NCI-H1092 (cell line): ENCODE measurements at regions not wholly inside any gene's neighbourhood (a gene's known extent, or its start where the extent isn't known, plus 50 kb on each side); places are given as distances from the start of the nearest gene placed in this dataset.

ENCODE experiments used
- DNase-seq: peaks from one replicate; lab custom pipeline; 2025; lab: John Stamatoyannopoulos, UW

DNA sequence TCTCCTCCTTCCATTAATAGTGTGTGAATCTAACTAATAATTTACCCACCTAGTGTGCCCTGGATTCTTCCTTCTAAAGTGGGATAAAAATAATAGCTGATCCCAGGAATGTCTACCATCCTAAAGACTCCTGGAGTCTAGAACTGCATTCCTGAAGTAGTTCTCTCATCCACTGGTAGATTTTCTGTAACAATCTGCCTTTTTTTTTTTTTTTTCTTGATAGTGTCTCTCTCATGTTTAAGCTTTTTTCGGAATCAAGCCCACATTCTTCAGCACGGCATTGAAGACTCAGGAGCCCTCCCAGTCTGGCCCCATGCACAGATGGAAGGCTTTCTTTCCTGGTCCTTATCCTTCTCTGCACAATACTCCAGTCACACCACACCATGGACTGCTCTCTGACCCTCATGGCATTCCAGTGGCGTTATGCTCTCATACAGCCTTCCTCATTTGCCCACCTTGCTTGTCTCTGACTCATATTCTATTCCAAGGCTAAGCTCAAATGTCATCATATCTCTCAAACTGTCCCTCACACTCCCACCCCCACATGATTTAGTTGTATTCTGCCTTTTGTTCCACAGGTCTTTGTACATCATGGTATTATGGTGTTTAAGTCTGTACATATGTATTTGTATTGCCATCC, 68.7 kb upstream of the FRY start:
- DNase-seq, result no peak

DNA sequence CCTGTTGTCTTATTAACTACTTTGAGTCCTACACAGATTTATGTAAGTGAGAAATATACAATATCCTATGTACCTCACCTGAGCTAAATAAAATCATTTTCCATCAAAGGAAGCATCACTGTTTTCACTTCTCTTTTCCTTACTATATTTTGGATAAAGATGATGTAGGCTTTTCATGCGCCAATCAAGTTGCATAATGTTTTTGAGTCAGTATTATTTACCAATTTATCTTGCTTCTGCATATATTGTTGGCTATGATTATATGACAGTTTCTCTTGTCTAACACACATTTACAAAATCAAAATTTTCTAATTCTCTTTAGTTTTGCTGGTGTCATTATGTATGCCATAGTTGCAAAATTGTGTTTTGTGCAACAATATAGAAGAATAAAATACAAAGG, 67.9 kb upstream of the FRY start:
- DNase-seq, result no peak

DNA sequence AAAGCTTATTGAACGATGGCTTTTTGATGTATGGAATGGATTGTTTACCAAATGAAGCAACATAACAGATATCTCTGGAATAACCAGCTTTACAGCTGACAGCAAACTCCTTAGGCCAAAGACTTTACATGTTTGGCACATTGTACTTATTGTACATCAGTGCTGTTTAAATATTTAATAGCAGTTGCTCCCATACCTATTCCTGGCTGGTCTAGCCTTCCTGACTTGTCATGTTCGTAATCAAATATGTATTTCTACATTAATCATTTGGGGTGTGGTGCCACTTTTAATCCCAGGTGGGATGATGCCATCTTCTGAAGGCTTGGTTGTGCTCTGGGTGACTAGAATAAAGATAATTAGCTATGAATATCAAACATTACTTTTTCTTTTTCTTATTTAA, 67.4 kb upstream of the FRY start:
- DNase-seq, result no peak

DNA sequence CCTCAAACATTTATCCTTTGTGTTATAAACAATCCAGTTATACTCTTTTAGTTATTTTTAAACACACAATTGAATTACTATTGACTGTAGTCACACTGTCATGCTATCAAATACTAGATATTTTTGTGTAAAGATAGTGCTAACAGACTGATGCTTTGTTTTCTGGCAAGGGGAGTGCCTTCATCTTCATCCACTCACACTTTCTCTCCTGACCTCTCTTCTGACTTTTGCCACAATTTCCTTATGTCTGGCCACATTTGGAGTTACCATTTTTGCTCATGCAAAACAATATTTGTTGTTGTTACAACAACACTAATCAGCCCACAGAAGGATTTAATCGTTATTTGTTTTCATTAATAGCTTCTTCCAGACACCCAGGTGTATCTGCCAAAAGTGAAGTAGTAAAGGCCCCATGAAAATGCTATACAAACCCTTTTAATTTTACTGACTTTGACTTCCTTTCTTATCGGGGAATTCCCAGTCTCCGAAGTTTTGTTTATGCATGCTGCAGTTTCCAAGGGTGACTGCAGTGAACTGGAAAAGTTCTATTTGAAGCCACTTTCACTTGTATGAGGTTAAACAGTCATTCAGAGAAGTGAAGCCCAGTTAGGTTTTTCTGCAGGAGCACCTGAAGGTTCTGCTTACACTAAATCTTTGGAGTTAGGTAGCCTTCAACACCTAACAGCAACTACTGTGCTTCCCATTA, 66.1 kb upstream of the FRY start:
- no peak for DNase-seq

DNA sequence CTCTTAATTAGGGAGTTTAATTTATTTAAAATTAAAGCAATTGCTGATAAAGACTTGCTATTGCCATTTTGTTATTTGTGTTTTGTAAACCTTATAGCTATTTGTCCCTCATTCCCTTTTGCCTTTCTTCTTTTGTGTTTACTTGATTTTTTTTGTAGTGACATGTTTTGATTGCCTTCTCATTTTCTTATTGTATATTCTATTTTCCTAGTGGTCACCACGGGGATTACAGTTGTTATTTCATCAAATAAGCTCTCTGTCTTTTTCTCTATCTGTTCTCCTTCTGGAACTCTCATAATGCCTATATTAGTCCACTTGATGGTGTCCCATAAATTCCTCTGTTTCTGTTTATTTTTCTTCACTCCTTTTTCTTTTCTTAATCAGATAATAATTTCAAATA, 64.4 kb upstream of the FRY start:
- no peak for DNase-seq

DNA sequence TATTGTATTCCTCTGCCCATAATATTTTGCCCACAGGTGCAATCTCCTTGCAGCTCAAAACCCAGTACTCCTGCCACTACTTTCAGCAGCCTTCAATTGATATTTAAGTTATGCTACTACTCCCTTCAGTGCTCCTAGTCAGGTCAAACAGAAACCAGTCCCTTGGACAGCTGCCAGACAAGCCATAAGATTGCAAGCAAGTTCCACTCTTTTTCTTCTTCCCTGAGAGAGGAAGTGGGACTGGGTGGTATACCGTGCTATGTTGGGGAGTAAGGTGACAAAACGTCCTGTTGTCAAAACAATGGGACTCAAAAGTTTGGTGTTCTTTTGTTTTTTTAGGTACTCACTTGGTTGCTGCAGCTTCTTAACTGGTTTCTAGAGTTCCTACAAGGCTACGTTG, 63.1 kb upstream of the FRY start:
- DNase-seq, result no peak

DNA sequence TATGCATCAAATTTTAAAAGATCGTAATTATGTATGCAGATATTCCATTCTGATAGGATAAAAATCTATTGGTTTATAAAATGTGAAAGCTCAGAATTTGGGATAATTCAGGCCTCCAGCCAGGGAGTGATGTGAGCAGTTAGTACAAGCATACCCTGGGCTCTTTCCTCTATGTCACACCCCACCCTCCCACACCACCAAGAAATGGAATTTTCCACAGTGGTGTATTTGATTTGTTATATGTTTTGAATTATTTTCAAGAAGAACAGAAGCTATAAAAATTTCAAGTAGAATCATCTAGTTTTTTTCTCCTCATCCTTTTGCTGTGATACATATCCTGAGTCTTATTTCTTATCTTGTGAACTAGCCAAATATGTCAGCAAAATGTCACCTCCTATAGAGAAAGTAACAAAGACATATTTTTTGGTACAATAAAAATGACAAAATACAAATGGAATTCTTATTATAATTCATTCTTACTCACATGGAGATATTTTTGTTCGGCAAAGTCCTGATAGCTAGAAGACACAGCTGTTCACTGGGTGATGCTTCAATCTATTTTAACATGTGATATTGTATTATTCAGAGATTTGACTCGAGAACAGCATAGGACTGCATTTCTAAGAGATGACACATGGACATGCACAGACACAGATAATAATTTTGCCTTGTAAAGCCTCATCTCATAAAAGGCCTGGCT, 61.2 kb upstream of the FRY start:
- DNase-seq, result no peak

DNA sequence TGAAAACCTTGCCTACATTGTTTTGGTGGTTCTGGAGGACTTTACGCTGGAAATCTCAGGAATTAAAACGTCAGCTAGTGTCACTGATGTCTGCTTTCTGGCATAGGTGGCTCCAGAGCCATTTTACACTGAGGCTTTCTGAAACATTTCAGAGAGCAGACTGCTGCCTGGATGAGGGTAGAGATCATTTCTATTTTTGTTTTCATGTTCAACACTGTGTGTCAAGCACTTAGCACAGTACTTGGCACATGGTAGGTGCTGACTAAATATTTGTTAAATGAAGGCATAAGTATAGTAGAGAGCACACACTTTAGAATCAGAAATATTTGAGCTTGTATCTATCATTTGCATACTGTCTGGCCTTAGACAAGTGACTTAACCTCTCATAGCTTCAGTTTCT, 59.1 kb upstream of the FRY start:
- no peak for DNase-seq

DNA sequence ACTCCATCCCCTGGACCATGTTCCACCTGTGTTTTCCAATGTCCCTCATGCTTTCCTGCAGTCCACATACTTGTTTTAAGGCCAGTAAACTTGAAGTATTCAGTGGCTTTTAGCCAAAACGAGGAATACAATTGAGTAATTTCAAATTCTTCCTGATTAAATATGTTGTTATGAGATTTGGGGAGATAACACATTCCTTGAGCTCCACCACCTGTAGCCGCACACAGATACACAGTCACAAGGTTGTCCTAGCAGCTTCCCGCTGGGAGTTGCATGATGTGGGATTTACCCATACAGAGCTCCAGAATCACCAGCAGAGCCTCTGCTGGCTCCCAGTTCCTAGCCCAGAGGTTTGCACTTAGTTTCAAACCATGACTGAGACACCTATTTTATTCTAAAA, 53.6 kb upstream of the FRY start:
- no peak for DNase-seq

DNA sequence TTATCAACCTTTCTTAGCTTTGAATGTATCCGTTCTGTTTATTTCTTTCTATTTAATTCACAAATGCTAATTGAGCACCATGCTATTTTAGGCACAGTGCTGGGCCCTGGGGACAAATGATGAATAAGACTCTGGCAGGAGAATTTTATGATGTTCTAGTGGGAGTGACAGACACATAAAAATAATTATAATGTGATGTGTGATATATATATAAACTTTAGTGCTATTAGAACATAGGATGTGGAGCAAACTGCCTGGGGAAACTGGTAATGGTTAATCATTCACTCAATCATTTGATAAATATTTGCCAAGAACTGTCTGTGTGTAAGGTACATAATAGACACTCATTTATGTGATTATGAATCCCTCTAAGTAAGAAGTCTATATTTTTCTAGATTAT, 50.7 kb upstream of the FRY start:
- no peak for DNase-seq
